ENCODE measurements at regions not wholly inside any gene's neighbourhood (a gene's known extent, or its start where the extent isn't known, plus 50 kb on each side); places are given as distances from the start of the nearest gene placed in this dataset.

DNA sequence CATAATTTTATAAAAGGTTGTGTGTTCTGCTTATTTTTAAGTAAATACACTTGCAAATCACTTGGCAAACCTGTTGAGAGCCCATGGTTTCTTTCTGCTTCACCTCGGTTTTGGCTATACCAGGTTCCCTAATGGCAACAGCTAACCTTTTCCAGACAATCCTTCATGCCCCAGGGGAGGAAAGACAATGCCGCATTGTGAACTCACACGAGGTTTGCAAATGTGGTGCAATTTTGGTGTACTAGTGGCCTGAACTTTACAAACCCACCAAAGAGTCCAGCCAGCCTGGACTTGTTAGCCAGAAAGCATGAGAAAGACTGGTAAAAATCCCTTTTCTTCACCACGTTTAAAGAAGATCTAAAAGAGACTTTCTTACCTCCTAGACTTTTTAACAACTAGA lies 84.8 kb upstream of the SOX4 start:
- no peaks in the 10 kb centered on the region for H3K36me3 Mint-ChIP-seq (ENCODE audit: low read depth)
- peaks cover 5% of the 10 kb centered on the region for H3K9me3 Mint-ChIP-seq
- no peaks in the 10 kb centered on the region for H3K4me1 Mint-ChIP-seq
- TF ChIP-seq, protein P1, sequence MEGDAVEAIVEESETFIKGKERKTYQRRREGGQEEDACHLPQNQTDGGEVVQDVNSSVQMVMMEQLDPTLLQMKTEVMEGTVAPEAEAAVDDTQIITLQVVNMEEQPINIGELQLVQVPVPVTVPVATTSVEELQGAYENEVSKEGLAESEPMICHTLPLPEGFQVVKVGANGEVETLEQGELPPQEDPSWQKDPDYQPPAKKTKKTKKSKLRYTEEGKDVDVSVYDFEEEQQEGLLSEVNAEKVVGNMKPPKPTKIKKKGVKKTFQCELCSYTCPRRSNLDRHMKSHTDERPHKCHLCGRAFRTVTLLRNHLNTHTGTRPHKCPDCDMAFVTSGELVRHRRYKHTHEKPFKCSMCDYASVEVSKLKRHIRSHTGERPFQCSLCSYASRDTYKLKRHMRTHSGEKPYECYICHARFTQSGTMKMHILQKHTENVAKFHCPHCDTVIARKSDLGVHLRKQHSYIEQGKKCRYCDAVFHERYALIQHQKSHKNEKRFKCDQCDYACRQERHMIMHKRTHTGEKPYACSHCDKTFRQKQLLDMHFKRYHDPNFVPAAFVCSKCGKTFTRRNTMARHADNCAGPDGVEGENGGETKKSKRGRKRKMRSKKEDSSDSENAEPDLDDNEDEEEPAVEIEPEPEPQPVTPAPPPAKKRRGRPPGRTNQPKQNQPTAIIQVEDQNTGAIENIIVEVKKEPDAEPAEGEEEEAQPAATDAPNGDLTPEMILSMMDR (IDR thresholded peaks at IDR 0.05; ENCODE audit: unreplicated experiment in 3 of 3): no peak
- no peak overlapping the region for H3K4me3 Mint-ChIP-seq
- no peaks in the 10 kb centered on the region for H3K27me3 Mint-ChIP-seq (ENCODE audit: low read depth)
- no peak overlapping the region for H3K27ac Mint-ChIP-seq

DNA sequence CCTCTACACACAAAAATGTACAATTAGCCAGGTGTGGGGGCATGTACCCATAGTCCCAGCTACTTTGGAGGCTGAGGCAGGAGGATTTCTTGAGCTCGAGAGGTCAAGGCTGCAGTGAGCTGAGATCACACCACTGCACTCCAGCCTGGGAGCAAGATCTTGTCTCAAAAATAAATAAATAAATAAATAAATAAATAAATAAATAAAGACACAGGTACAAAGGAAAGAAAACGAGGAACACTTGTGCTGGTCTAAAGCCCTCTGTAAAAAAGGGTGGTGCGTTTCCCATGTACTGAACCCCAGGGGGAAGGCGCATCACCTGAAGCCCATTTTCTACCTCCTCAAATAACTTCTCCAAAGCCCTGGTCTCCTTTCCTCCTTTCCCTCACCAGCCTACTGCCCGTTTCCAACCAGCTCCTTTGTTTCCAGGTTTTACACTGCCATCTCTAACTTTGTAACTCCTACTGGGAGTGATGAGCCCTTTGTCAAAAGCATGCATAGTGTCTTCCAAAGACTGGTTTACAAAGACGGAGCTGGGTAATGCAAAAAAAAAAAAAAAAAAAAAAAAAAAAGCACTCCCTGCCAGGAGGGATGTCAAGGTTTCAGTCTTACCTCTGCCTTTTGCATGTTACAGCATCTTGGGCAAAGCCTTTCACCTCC lies 81.5 kb upstream of the SOX4 start:
- Mint-ChIP-seq H3K27me3 (ENCODE audit: low read depth) (no peaks in the 10 kb centered on the region), H3K9me3 (peaks cover 5% of the 10 kb centered on the region), H3K4me3 (no peak overlapping the region), H3K36me3 (ENCODE audit: low read depth) (no peaks in the 10 kb centered on the region), H3K4me1 (no peaks in the 10 kb centered on the region), H3K27ac (no peak overlapping the region)
- TF ChIP-seq, protein P1 (IDR thresholded peaks at IDR 0.05; ENCODE audit: unreplicated experiment in 3 of 3): no peak

DNA sequence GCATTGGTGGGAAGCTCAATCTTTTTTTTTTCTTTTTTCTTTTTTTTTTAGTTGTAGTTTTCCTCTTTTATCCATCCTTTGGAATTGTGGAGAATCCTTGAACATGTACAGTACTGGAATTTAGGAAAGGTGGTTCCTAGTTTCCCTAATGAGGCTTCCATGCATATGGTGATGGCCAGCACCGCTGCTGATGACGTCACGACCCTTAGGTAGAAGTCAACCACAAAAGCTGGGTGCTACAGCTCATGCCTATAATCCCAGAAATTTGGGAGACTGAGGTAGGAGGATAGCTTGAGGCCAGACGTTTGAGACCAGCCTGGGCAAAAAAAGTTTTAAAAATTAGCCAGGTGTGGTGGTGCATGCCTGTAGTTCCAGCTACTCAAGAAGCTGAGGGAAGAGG lies 79.3 kb upstream of the SOX4 start:
- Mint-ChIP-seq H3K36me3 (ENCODE audit: low read depth) (no peaks in the 10 kb centered on the region), H3K4me1 (no peaks in the 10 kb centered on the region), H3K27me3 (ENCODE audit: low read depth) (no peaks in the 10 kb centered on the region), H3K27ac (no peak overlapping the region), H3K9me3 (peaks cover 5% of the 10 kb centered on the region), H3K4me3 (no peak overlapping the region)
- TF ChIP-seq, protein P1 (IDR thresholded peaks at IDR 0.05; ENCODE audit: unreplicated experiment in 3 of 3): no peak

DNA sequence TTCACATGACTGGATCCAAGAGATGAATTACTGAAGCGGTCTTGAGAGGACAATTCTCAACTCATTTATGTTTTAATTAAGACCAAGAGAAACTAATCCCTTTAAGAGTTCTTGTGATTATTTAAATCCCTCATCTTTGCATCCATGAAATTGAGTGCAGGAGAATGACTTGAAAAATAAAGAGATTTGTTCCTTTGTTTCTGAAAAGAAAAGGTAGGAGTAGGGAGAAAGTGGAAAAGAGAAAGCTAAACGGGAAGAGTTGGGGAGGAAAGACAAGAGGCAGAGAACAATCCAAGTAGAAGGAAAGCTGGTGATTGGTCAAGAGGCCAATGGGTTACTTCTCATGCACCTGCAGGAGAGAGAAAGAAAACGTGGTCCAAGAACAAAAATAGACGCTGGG lies 75.2 kb upstream of the SOX4 start:
- no peak overlapping the region for H3K4me3 Mint-ChIP-seq
- H3K36me3 Mint-ChIP-seq (ENCODE audit: low read depth): no peaks in the 10 kb centered on the region
- H3K27ac Mint-ChIP-seq: no peak overlapping the region
- peaks cover 14% of the 10 kb centered on the region for H3K27me3 Mint-ChIP-seq (ENCODE audit: low read depth)
- H3K9me3 Mint-ChIP-seq: no peaks in the 10 kb centered on the region
- H3K4me1 Mint-ChIP-seq: no peaks in the 10 kb centered on the region
- TF ChIP-seq, protein P1 (IDR thresholded peaks at IDR 0.05; ENCODE audit: unreplicated experiment in 3 of 3): no peak

DNA sequence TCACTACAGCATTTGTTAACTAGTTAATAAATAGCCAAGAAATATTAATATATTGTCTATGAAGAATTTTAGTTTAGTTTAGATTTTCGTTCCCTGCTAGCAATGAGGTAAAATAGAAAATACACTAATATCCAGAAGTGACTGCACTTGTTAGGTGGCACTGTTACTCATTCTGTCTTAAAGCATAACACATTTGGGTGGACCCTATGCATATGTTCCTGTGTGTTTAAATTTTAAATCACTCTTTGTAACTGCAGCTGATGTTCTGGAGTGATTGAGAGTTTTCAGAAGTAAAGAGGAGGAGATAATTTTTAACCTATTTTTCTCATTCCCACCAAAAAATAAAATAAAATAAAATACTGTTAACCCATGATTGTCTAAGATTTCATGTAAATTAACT lies 73.9 kb upstream of the SOX4 start:
- TF ChIP-seq, protein P1 (IDR thresholded peaks at IDR 0.05; ENCODE audit: unreplicated experiment in 3 of 3): no peak
- Mint-ChIP-seq H3K9me3 (no peaks in the 10 kb centered on the region), H3K27ac (no peak overlapping the region), H3K36me3 (ENCODE audit: low read depth) (no peaks in the 10 kb centered on the region), H3K4me1 (no peaks in the 10 kb centered on the region), H3K27me3 (ENCODE audit: low read depth) (peaks cover 14% of the 10 kb centered on the region), H3K4me3 (no peak overlapping the region)

DNA sequence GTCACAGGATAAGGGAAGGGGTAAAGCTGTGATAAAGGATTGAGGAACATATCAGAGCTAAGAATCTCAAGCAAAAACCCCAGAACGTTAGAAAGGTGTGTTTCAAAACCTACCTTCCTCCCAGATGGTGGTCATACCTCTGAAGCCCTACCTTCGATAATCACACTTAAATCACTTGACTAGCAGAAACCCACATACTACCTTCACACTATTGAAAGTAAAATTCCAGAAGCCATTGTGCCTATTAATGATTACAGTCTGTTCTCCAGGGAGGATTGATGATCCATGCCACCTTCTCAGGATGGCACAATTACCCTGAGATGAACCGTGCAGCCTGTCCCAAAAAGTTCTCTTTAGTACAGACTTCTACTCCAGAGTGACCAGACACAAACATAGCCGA lies 72.3 kb upstream of the SOX4 start:
- TF ChIP-seq, protein P1 (IDR thresholded peaks at IDR 0.05; ENCODE audit: unreplicated experiment in 3 of 3): no peak
- Mint-ChIP-seq H3K4me1 (no peaks in the 10 kb centered on the region), H3K36me3 (ENCODE audit: low read depth) (no peaks in the 10 kb centered on the region), H3K9me3 (no peaks in the 10 kb centered on the region), H3K27ac (no peak overlapping the region), H3K4me3 (no peak overlapping the region), H3K27me3 (ENCODE audit: low read depth) (peaks cover 19% of the 10 kb centered on the region)

Data from nephron (organoid).